Neural crest cell (in vitro differentiated cells): ENCODE measurements at regions not wholly inside any gene's neighbourhood (a gene's known extent, or its start where the extent isn't known, plus 50 kb on each side); places are given as distances from the start of the nearest gene placed in this dataset.
A peak's percentile ranks its signal among the peaks of the same experiment; 100 is the strongest.

Experiments used
- DNase-seq: peaks from one replicate; pipeline ENCODE4 v3.0.0; 2021; ENCODE audit warnings: low read depth, mixed read lengths, low spot score
- H3K27ac Mint-ChIP-seq: one replicate; pipeline ENCODE4 v1.8.0; 2021; ENCODE audit warnings: mild to moderate bottlenecking, mixed read lengths; ENCODE audit not compliant: unreplicated experiment
- H3K27me3 Mint-ChIP-seq: 2 replicates; pipeline ENCODE4 v1.8.0; 2021; ENCODE audit warnings: low read depth, mild to moderate bottlenecking, mixed read lengths
- H3K36me3 Mint-ChIP-seq: 2 replicates; pipeline ENCODE4 v1.8.0; 2021; ENCODE audit warnings: low read depth, mild to moderate bottlenecking, mixed read lengths
- H3K4me1 Mint-ChIP-seq: 2 replicates; pipeline ENCODE4 v1.8.0; 2021; ENCODE audit warnings: mixed read lengths
- H3K4me3 Mint-ChIP-seq: one replicate; pipeline ENCODE4 v1.8.0; 2021; ENCODE audit warnings: mild to moderate bottlenecking, mixed read lengths
- H3K9me3 Mint-ChIP-seq: 2 replicates; pipeline ENCODE4 v1.8.0; 2021; ENCODE audit warnings: mixed read lengths
- CTCF ChIP-seq: fragments of 200-600 bp; sonication (generic); conservative IDR thresholded peaks from 2 replicates; pipeline ENCODE4 v1.5.0; 2021; ENCODE audit warnings: antibody characterized with exemption, mild to moderate bottlenecking

- DNase-seq, result no peak
- Mint-ChIP-seq H3K36me3 (no peaks in the 10 kb centered on the region), H3K9me3 (no peaks in the 10 kb centered on the region), H3K27ac (peak overlapping the region; percentile 73), H3K27me3 (no peaks in the 10 kb centered on the region), H3K4me1 (no peaks in the 10 kb centered on the region), H3K4me3 (no peak overlapping the region)
- no peak for TF ChIP-seq CTCF
These were observed 205.3 kb upstream of the CDH20 start for GRCh38 chr18:61127714-61128467.

GRCh38 chr18:61129001-61129400 lies 204.2 kb upstream of the CDH20 start:
- DNase-seq, result no peak
- Mint-ChIP-seq H3K4me3 (no peak overlapping the region), H3K27ac (no peak overlapping the region), H3K9me3 (no peaks in the 10 kb centered on the region), H3K4me1 (no peaks in the 10 kb centered on the region), H3K27me3 (no peaks in the 10 kb centered on the region), H3K36me3 (no peaks in the 10 kb centered on the region)
- no peak for TF ChIP-seq CTCF

- Mint-ChIP-seq H3K27ac (no peak overlapping the region), H3K27me3 (no peaks in the 10 kb centered on the region), H3K4me3 (no peak overlapping the region), H3K4me1 (no peaks in the 10 kb centered on the region), H3K9me3 (no peaks in the 10 kb centered on the region), H3K36me3 (no peaks in the 10 kb centered on the region)
- no peak for DNase-seq
- no peak for TF ChIP-seq CTCF
These were observed 201.2 kb upstream of the CDH20 start for GRCh38 chr18:61132031-61132430.

- H3K36me3 Mint-ChIP-seq, result no peaks in the 10 kb centered on the region
- no peak for TF ChIP-seq CTCF
These were observed 199.4 kb upstream of the CDH20 start for GRCh38 chr18:61133783-61134182.

GRCh38 chr18:61136711-61137251 lies 196.4 kb upstream of the CDH20 start:
- Mint-ChIP-seq H3K9me3 (no peaks in the 10 kb centered on the region), H3K27ac (no peak overlapping the region), H3K27me3 (no peaks in the 10 kb centered on the region), H3K4me3 (no peak overlapping the region), H3K36me3 (no peaks in the 10 kb centered on the region), H3K4me1 (no peaks in the 10 kb centered on the region)
- no peak for DNase-seq
- TF ChIP-seq CTCF, result no peak

More at GRCh38 chr18:61133783-61134182, 199.4 kb upstream of the CDH20 start:
- H3K27ac Mint-ChIP-seq, result no peak overlapping the region
- no peak for DNase-seq
- no peaks in the 10 kb centered on the region for H3K27me3 Mint-ChIP-seq
- H3K4me3 Mint-ChIP-seq, result no peak overlapping the region
- no peaks in the 10 kb centered on the region for H3K9me3 Mint-ChIP-seq
- no peaks in the 10 kb centered on the region for H3K4me1 Mint-ChIP-seq
